Colonic mucosa (tissue), 4 donors: ENCODE measurements at regions not wholly inside any gene's neighbourhood (a gene's known extent, or its start where the extent isn't known, plus 50 kb on each side); places are given as distances from the start of the nearest gene placed in this dataset.

ENCODE experiments used
- DNase-seq: peaks from one replicate; pipeline ENCODE4 v3.0.0-alpha.2; 2020
- H3K27ac ChIP-seq: fragments of 200-600 bp; one replicate; pipeline ENCODE4 v1.8.0; 2021
- H3K27me3 ChIP-seq: fragments of 200-600 bp; one replicate; pipeline ENCODE4 v1.8.0; 2021
- H3K36me3 ChIP-seq: fragments of 200-600 bp; one replicate; pipeline ENCODE4 v1.8.0; 2021
- H3K4me1 ChIP-seq: fragments of 200-600 bp; one replicate; pipeline ENCODE4 v1.8.0; 2021; ENCODE audit warnings: mild to moderate bottlenecking
- H3K4me3 ChIP-seq: fragments of 200-600 bp; one replicate; pipeline ENCODE4 v1.8.0; 2021
- H3K9ac ChIP-seq, 2 donors: one replicate each; pipeline ENCODE4 v1.7.0; 2013; ENCODE audit warnings: control low read depth in 2 of 2, low read depth in 2 of 2, low read length in 2 of 2
- H3K9me3 ChIP-seq: fragments of 200-600 bp; one replicate; pipeline ENCODE4 v1.8.0; 2021
- CTCF ChIP-seq: fragments of 200-600 bp; IDR thresholded peaks from one replicate; pipeline ENCODE4 v1.8.0; 2022; ENCODE audit warnings: antibody characterized with exemption, mild to moderate bottlenecking
- intact Hi-C: fragments of 100-400 bp; cut with DNase I; formaldehyde crosslinking; loops from one replicate; pipeline ENCODE4 v1.14.1; 2022
- donor health status: healthy.
- donor health status: DM: no; HTN: no; CAD: no.
- donor health status: DM: no; HTN: no; CAD: no.

GRCh38 chr21:35465741-35466140, 416.6 kb upstream of the RUNX1 start:
- intact Hi-C loops: no loop called here
- no peaks in the 10 kb centered on the region for H3K27me3 ChIP-seq
- H3K36me3 ChIP-seq: no peaks in the 10 kb centered on the region
- no peak overlapping the region for H3K27ac ChIP-seq
- H3K9ac ChIP-seq: no peak overlapping the region
- no peaks in the 10 kb centered on the region for H3K4me1 ChIP-seq
- no peaks in the 10 kb centered on the region for H3K9me3 ChIP-seq
- H3K4me3 ChIP-seq: no peak overlapping the region
- no peak for TF ChIP-seq CTCF
- no peak for DNase-seq

DNA sequence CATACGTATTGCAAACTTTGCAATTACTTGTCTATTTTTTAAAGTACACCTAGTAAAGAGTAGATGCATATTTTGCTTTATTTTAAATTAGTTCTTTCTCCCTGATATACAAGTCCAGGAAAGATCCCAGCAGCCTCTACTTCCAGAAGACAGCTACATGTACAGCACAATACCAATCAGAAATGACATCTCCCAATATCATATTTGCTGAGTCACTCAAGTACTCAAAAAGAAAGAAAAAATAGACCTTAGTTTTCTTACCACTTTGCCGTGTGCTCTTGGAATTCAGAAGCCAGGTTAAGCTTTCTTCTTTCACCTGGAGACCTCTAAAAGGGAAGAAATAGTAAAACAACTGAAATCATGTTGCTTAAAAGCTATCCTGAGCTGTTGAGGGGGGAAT, 412.6 kb upstream of the RUNX1 start:
- DNase-seq: no peak
- intact Hi-C loops: no loop called here

DNA sequence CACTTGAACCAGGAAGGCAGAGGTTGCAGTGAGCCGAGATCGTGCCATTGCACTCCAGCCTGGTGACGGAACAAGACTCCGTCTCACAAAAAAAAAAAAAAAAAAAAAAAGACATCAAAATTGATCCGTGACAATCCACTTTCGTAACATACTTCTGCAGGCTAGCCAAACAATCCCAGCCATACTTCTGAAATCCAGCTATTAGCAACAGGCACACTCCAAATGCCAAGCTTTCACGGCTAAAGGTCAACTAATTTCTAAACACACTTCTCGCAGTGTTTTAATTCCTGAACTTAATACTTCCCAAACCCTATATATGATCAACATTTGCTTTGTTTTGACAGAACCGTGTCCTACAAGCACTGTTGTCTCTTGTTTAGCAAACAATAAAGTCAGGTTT, 411.3 kb upstream of the RUNX1 start:
- no peaks in the 10 kb centered on the region for H3K4me1 ChIP-seq
- H3K4me3 ChIP-seq: no peak overlapping the region
- H3K9ac ChIP-seq: no peak overlapping the region
- no peaks in the 10 kb centered on the region for H3K9me3 ChIP-seq
- TF ChIP-seq CTCF: no peak
- intact Hi-C loops: no loop called here
- no peaks in the 10 kb centered on the region for H3K27me3 ChIP-seq
- DNase-seq: no peak
- no peak overlapping the region for H3K27ac ChIP-seq
- H3K36me3 ChIP-seq: no peaks in the 10 kb centered on the region

More for the DNA sequence above, 412.6 kb upstream of the RUNX1 start:
- no peak for TF ChIP-seq CTCF
- H3K27ac ChIP-seq: no peak overlapping the region
- no peak overlapping the region for H3K9ac ChIP-seq
- H3K27me3 ChIP-seq: no peaks in the 10 kb centered on the region
- no peaks in the 10 kb centered on the region for H3K9me3 ChIP-seq
- H3K4me1 ChIP-seq: no peaks in the 10 kb centered on the region
- no peaks in the 10 kb centered on the region for H3K36me3 ChIP-seq
- H3K4me3 ChIP-seq: no peak overlapping the region

- TF ChIP-seq CTCF: no peak
- intact Hi-C loops: no loop called here
Observed at GRCh38 chr21:35458405-35458804, 409.3 kb upstream of the RUNX1 start.

DNA sequence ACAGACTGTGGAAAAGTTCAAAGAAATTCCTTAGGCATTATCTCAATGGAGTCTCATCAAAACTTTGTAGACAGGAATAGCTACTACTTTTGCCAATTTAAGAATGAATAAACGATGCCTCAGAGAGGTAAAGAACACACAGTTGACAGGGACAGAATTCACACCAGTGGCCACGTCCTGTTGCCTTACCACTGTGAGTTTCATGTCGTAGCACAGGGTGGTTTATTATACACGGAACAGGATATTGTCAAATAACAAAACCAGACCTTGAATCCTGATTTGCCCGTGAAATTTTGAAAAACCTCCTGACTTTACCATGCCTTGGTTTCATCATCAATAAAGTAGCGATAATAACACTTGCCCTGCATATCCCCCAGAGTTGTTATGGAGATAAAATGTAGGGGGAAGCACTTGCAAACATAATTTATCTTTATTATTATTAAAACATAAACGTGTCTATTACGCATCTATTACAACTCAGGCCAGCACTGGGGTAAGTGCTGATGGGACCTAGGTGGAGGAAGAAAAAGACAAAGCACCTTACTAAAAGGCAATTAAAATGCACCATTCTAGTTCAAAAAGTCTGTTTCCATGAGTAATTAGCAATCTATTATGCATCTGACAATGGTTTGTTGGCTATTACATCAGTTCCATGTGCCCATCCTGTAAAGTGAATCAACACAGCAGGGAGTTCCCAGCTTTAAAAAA, 408.1 kb upstream of the RUNX1 start:
- intact Hi-C loops: no loop called here

More at GRCh38 chr21:35458405-35458804, 409.3 kb upstream of the RUNX1 start:
- Histone ChIP-seq H3K27ac (no peak overlapping the region), H3K9me3 (no peaks in the 10 kb centered on the region), H3K4me3 (no peak overlapping the region), H3K27me3 (no peaks in the 10 kb centered on the region), H3K9ac (no peak overlapping the region), H3K36me3 (no peaks in the 10 kb centered on the region), H3K4me1 (no peaks in the 10 kb centered on the region)
- no peak for DNase-seq

More for the DNA sequence above, 408.1 kb upstream of the RUNX1 start:
- H3K9me3 ChIP-seq: no peaks in the 10 kb centered on the region
- no peak overlapping the region for H3K9ac ChIP-seq
- H3K27me3 ChIP-seq: no peaks in the 10 kb centered on the region
- no peak overlapping the region for H3K4me3 ChIP-seq
- TF ChIP-seq CTCF: no peak
- no peak overlapping the region for H3K27ac ChIP-seq
- DNase-seq: no peak
- H3K36me3 ChIP-seq: no peaks in the 10 kb centered on the region
- no peaks in the 10 kb centered on the region for H3K4me1 ChIP-seq
